Esophagus squamous epithelium (tissue), 5 donors: ENCODE measurements at regions not wholly inside any gene's neighbourhood (a gene's known extent, or its start where the extent isn't known, plus 50 kb on each side); places are given as distances from the start of the nearest gene placed in this dataset.

Experiments
- DNase-seq: peaks from one replicate; lab custom pipeline; 2025; lab: John Stamatoyannopoulos, UW
- H3K27ac ChIP-seq, 4 donors: fragments of 200-600 bp; sonication (generic); one replicate each; pipeline ENCODE4 v1.5.1; 2016 to 2019; ENCODE audit warnings: mild to moderate bottlenecking in 1 of 4
- H3K27me3 ChIP-seq, 4 donors: fragments of 200-600 bp; sonication (generic); 1 replicate in 3 of 4; 2 replicates in 1 of 4; pipeline versions ENCODE4 v1.5.1 to v1.6.0; 2017 to 2021; ENCODE audit warnings: antibody characterized with exemption in 1 of 4
- H3K36me3 ChIP-seq, 3 donors: fragments of 200-600 bp; sonication (generic); one replicate each; pipeline ENCODE4 v1.5.1; 2016 to 2019
- H3K4me1 ChIP-seq, 3 donors: fragments of 200-600 bp; sonication (generic); one replicate each; pipeline ENCODE4 v1.5.1; 2017 to 2019
- H3K4me3 ChIP-seq, 4 donors: fragments of 200-600 bp; sonication (generic); 1 replicate in 3 of 4; 2 replicates in 1 of 4; pipeline ENCODE4 v1.5.1; 2016 to 2019; ENCODE audit warnings: mild to moderate bottlenecking in 2 of 4, moderate library complexity in 1 of 4
- H3K9me3 ChIP-seq, 3 donors: fragments of 200-600 bp; sonication (generic); one replicate each; pipeline ENCODE4 v1.5.1; 2016 to 2019
- CTCF ChIP-seq, 6 experiments: fragments of 450-650 bp in 4 of 6; fragments of 200-600 bp in 2 of 6; sonication (generic) in 2 of 6; IDR thresholded peaks; one replicate each; pipeline ENCODE4 v1.5.1; 2016 to 2019; ENCODE audit warnings: antibody characterized with exemption in 6 of 6, mild to moderate bottlenecking in 4 of 6, moderate library complexity in 4 of 6
- POLR2A ChIP-seq, 4 donors: fragments of 450-650 bp; IDR thresholded peaks; one replicate each; pipeline ENCODE4 v1.6.1; 2017; ENCODE audit warnings: antibody characterized with exemption in 4 of 4, mild to moderate bottlenecking in 4 of 4, moderate library complexity in 3 of 4
- WGBS, 2 donors: methylation state at CpG; one replicate each; pipeline ENCODE4 v1.1.5; 2018; 5-methylcytosine and 5-hydroxymethylcytosine counted together
- intact Hi-C: fragments of 100-400 bp; cut with DNase I; formaldehyde crosslinking; loops from one replicate; pipeline ENCODE4 v1.15.0; 2022
- donor health status: DM: yes; HTN: yes; CAD: no.

GRCh38 chr4:141290771-141291170 lies 70.1 kb downstream of the ZNF330 start:
- Histone ChIP-seq H3K4me3 (no peak overlapping the region), H3K9me3 (peaks cover 0 to 6% (median 0%) of the 10 kb centered on the region in 3 donors), H3K4me1 (no peaks in the 10 kb centered on the region), H3K27me3 (no peaks in the 10 kb centered on the region), H3K36me3 (no peaks in the 10 kb centered on the region), H3K27ac (no peak overlapping the region)
- no peak for DNase-seq
- TF ChIP-seq CTCF (IDR thresholded peaks at IDR 0.05) (no peak), POLR2A (IDR thresholded peaks at IDR 0.05) (no peak)
- intact Hi-C loops: no loop called here

- WGBS, 2 donors: 66 to 71% methylated on average over 2 of the region's 2 CpGs
- Histone ChIP-seq H3K9me3 (peaks cover 0 to 6% (median 0%) of the 10 kb centered on the region in 3 donors), H3K27ac (no peak overlapping the region), H3K4me1 (no peaks in the 10 kb centered on the region), H3K4me3 (no peak overlapping the region), H3K27me3 (no peaks in the 10 kb centered on the region), H3K36me3 (no peaks in the 10 kb centered on the region)
- no peak for DNase-seq
- TF ChIP-seq CTCF (IDR thresholded peaks at IDR 0.05) (no peak), POLR2A (IDR thresholded peaks at IDR 0.05) (no peak)
- intact Hi-C loops: no loop called here
These were observed 73.6 kb downstream of the ZNF330 start for GRCh38 chr4:141294306-141294705.

GRCh38 chr4:141301216-141301615 lies 80.5 kb downstream of the ZNF330 start:
- intact Hi-C loops: no loop called here
- TF ChIP-seq CTCF (IDR thresholded peaks at IDR 0.05) (no peak), POLR2A (IDR thresholded peaks at IDR 0.05) (no peak)
- H3K36me3 ChIP-seq: no peaks in the 10 kb centered on the region
- no peaks in the 10 kb centered on the region for H3K27me3 ChIP-seq
- 70 to 85% methylated on average over 2 of the region's 2 CpGs for WGBS, 2 donors
- H3K27ac ChIP-seq: no peak overlapping the region
- H3K4me3 ChIP-seq: no peak overlapping the region
- no peaks in the 10 kb centered on the region for H3K9me3 ChIP-seq
- DNase-seq: no peak
- no peaks in the 10 kb centered on the region for H3K4me1 ChIP-seq

- H3K4me3 ChIP-seq: no peak overlapping the region
- DNase-seq: no peak
- no peak for TF ChIP-seq POLR2A (IDR thresholded peaks at IDR 0.05)
- no peak for TF ChIP-seq CTCF (IDR thresholded peaks at IDR 0.05)
- H3K27ac ChIP-seq: no peak overlapping the region
- H3K9me3 ChIP-seq: no peaks in the 10 kb centered on the region
- no peaks in the 10 kb centered on the region for H3K4me1 ChIP-seq
- no peaks in the 10 kb centered on the region for H3K27me3 ChIP-seq
- 79 to 94% methylated on average over 1 of the region's 1 CpG for WGBS, 2 donors
- H3K36me3 ChIP-seq: no peaks in the 10 kb centered on the region
- intact Hi-C loops: no loop called here
These were observed 82.2 kb downstream of the ZNF330 start for GRCh38 chr4:141302924-141303323.

- TF ChIP-seq POLR2A (IDR thresholded peaks at IDR 0.05) (no peak), CTCF (IDR thresholded peaks at IDR 0.05) (no peak)
- DNase-seq: no peak
- intact Hi-C loops: no loop called here
These were observed 83.7 kb downstream of the ZNF330 start for GRCh38 chr4:141304346-141304745.

More at GRCh38 chr4:141304346-141304745, 83.7 kb downstream of the ZNF330 start:
- no peak overlapping the region for H3K4me3 ChIP-seq
- no peaks in the 10 kb centered on the region for H3K4me1 ChIP-seq
- no peaks in the 10 kb centered on the region for H3K27me3 ChIP-seq
- H3K36me3 ChIP-seq: no peaks in the 10 kb centered on the region
- WGBS, 2 donors: 25 to 49% methylated on average over 2 of the region's 2 CpGs
- H3K27ac ChIP-seq: no peak overlapping the region
- H3K9me3 ChIP-seq: no peaks in the 10 kb centered on the region
